ENCODE measurements at regions not wholly inside any gene's neighbourhood (a gene's known extent, or its start where the extent isn't known, plus 50 kb on each side); places are given as distances from the start of the nearest gene placed in this dataset.

- no peak overlapping the region for H3K27ac Mint-ChIP-seq (ENCODE audit: unreplicated experiment)
- DNase-seq: no peak
- no peak for TF ChIP-seq CTCF (IDR thresholded peaks at IDR 0.05; ENCODE audit: partially characterized antibody, unreplicated experiment)
- H3K9me3 Mint-ChIP-seq (ENCODE audit: unreplicated experiment): peaks cover 1% of the 10 kb centered on the region
- H3K4me3 Mint-ChIP-seq (ENCODE audit: unreplicated experiment): no peak overlapping the region
- no peaks in the 10 kb centered on the region for H3K36me3 Mint-ChIP-seq (ENCODE audit: unreplicated experiment)
- peaks cover 2% of the 10 kb centered on the region for H3K4me1 Mint-ChIP-seq (ENCODE audit: low read depth, unreplicated experiment)
- H3K27me3 Mint-ChIP-seq (ENCODE audit: unreplicated experiment): no peaks in the 10 kb centered on the region
These were observed 70.1 kb upstream of the CCSER1 start for GRCh38 chr4:90057091-90057490.

GRCh38 chr4:90060039-90060438 lies 67.2 kb upstream of the CCSER1 start:
- no peaks in the 10 kb centered on the region for H3K27me3 Mint-ChIP-seq (ENCODE audit: unreplicated experiment)
- TF ChIP-seq CTCF (IDR thresholded peaks at IDR 0.05; ENCODE audit: partially characterized antibody, unreplicated experiment): no peak
- H3K27ac Mint-ChIP-seq (ENCODE audit: unreplicated experiment): no peak overlapping the region
- peak; percentile 28 for DNase-seq
- H3K36me3 Mint-ChIP-seq (ENCODE audit: unreplicated experiment): no peaks in the 10 kb centered on the region
- peaks cover 2% of the 10 kb centered on the region for H3K4me1 Mint-ChIP-seq (ENCODE audit: low read depth, unreplicated experiment)
- no peak overlapping the region for H3K4me3 Mint-ChIP-seq (ENCODE audit: unreplicated experiment)
- peaks cover 1% of the 10 kb centered on the region for H3K9me3 Mint-ChIP-seq (ENCODE audit: unreplicated experiment)

- Mint-ChIP-seq H3K36me3 (ENCODE audit: unreplicated experiment) (no peaks in the 10 kb centered on the region), H3K27me3 (ENCODE audit: unreplicated experiment) (no peaks in the 10 kb centered on the region), H3K4me1 (ENCODE audit: low read depth, unreplicated experiment) (peaks cover 2% of the 10 kb centered on the region), H3K27ac (ENCODE audit: unreplicated experiment) (no peak overlapping the region), H3K4me3 (ENCODE audit: unreplicated experiment) (no peak overlapping the region), H3K9me3 (ENCODE audit: unreplicated experiment) (peaks cover 1% of the 10 kb centered on the region)
- no peak for DNase-seq
- TF ChIP-seq CTCF (IDR thresholded peaks at IDR 0.05; ENCODE audit: partially characterized antibody, unreplicated experiment): no peak
These were observed 65.3 kb upstream of the CCSER1 start for GRCh38 chr4:90061881-90062280.

GRCh38 chr4:90064196-90064595 lies 63.0 kb upstream of the CCSER1 start:
- no peak overlapping the region for H3K27ac Mint-ChIP-seq (ENCODE audit: unreplicated experiment)
- no peaks in the 10 kb centered on the region for H3K27me3 Mint-ChIP-seq (ENCODE audit: unreplicated experiment)
- peaks cover 1% of the 10 kb centered on the region for H3K9me3 Mint-ChIP-seq (ENCODE audit: unreplicated experiment)
- no peak overlapping the region for H3K4me3 Mint-ChIP-seq (ENCODE audit: unreplicated experiment)
- H3K36me3 Mint-ChIP-seq (ENCODE audit: unreplicated experiment): no peaks in the 10 kb centered on the region
- H3K4me1 Mint-ChIP-seq (ENCODE audit: low read depth, unreplicated experiment): peaks cover 2% of the 10 kb centered on the region
- DNase-seq: no peak
- no peak for TF ChIP-seq CTCF (IDR thresholded peaks at IDR 0.05; ENCODE audit: partially characterized antibody, unreplicated experiment)

GRCh38 chr4:90069151-90069550 lies 58.0 kb upstream of the CCSER1 start:
- DNase-seq: no peak
- Mint-ChIP-seq H3K36me3 (ENCODE audit: unreplicated experiment) (no peaks in the 10 kb centered on the region), H3K4me3 (ENCODE audit: unreplicated experiment) (no peak overlapping the region), H3K9me3 (ENCODE audit: unreplicated experiment) (peaks cover 2% of the 10 kb centered on the region), H3K4me1 (ENCODE audit: low read depth, unreplicated experiment) (peaks cover 14% of the 10 kb centered on the region), H3K27me3 (ENCODE audit: unreplicated experiment) (no peaks in the 10 kb centered on the region), H3K27ac (ENCODE audit: unreplicated experiment) (no peak overlapping the region)
- TF ChIP-seq CTCF (IDR thresholded peaks at IDR 0.05; ENCODE audit: partially characterized antibody, unreplicated experiment): no peak

Measured in glutamatergic neuron (in vitro differentiated cells).